A673 (cell line): ENCODE measurements at regions not wholly inside any gene's neighbourhood (a gene's known extent, or its start where the extent isn't known, plus 50 kb on each side); places are given as distances from the start of the nearest gene placed in this dataset.

ENCODE experiments used
- CTCF ChIP-seq: fragments of 300-800, 200-600 bp; sonication (generic); conservative IDR thresholded peaks from 2 replicates; pipeline ENCODE4 v1.5.1; 2017; ENCODE audit warnings: low read depth, mild to moderate bottlenecking, antibody characterized with exemption, low read length, moderate library complexity, mixed read lengths
- EZH2 ChIP-seq: fragments of 200-600 bp; sonication (generic); IDR thresholded peaks from 2 replicates; pipeline ENCODE4 v1.6.1; 2017; ENCODE audit warnings: borderline replicate concordance, low read depth, mild to moderate bottlenecking, mixed read lengths, antibody characterized with exemption, low read length; ENCODE audit not compliant: poor library complexity, severe bottlenecking

- TF ChIP-seq CTCF = no peak
- TF ChIP-seq EZH2 = no peak
These were observed 430.3 kb downstream of the EFNB2 start for GRCh38 chr13:106105153-106105552.
